Uterus (tissue), 2 donors: ENCODE measurements at regions not wholly inside any gene's neighbourhood (a gene's known extent, or its start where the extent isn't known, plus 50 kb on each side); places are given as distances from the start of the nearest gene placed in this dataset.

Experiments
- POLR2A ChIP-seq, 2 donors: fragments of 450-650 bp; IDR thresholded peaks; one replicate each; pipeline ENCODE4 v1.6.1; 2016; ENCODE audit warnings: antibody characterized with exemption in 2 of 2, mild to moderate bottlenecking in 1 of 2, moderate library complexity in 1 of 2
- TF ChIP-seq, protein P1 (sequence below), 4 experiments: fragments of 200-600 bp in 2 of 4; fragments of 450-650 bp in 2 of 4; sonication (generic) in 2 of 4; IDR thresholded peaks; one replicate each; pipeline ENCODE4 v1.5.1; 2016 to 2019; ENCODE audit warnings: antibody characterized with exemption in 4 of 4, mild to moderate bottlenecking in 2 of 4, moderate library complexity in 1 of 4

DNA sequence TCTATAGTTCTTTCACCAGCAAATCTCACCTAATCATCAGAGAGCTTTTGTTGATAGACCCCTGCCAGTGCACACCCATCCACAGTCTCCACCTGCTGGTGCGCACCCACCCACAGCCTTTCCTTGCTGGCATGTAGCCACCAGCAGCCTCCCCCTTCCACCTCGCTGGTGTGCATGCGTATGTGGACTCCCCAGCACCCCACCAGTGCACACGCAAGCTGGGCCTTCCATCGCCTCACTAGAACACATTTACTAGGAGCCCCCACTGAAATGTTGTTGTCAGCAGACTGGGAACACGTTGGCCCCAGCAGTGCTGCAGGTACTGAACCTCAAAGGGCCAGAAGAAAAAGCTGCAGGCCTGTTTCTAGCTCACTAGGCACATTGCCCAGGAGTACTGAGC, 104.9 kb upstream of the ZWINT start:
- no peak for TF ChIP-seq POLR2A (IDR thresholded peaks at IDR 0.05)
- TF ChIP-seq, protein P1, sequence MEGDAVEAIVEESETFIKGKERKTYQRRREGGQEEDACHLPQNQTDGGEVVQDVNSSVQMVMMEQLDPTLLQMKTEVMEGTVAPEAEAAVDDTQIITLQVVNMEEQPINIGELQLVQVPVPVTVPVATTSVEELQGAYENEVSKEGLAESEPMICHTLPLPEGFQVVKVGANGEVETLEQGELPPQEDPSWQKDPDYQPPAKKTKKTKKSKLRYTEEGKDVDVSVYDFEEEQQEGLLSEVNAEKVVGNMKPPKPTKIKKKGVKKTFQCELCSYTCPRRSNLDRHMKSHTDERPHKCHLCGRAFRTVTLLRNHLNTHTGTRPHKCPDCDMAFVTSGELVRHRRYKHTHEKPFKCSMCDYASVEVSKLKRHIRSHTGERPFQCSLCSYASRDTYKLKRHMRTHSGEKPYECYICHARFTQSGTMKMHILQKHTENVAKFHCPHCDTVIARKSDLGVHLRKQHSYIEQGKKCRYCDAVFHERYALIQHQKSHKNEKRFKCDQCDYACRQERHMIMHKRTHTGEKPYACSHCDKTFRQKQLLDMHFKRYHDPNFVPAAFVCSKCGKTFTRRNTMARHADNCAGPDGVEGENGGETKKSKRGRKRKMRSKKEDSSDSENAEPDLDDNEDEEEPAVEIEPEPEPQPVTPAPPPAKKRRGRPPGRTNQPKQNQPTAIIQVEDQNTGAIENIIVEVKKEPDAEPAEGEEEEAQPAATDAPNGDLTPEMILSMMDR (IDR thresholded peaks at IDR 0.05), result no peak
